IgD-negative memory B cell (primary cell): ENCODE measurements at regions not wholly inside any gene's neighbourhood (a gene's known extent, or its start where the extent isn't known, plus 50 kb on each side); places are given as distances from the start of the nearest gene placed in this dataset.

Experiments
- H3K27ac Mint-ChIP-seq, 3 donors: one replicate each; pipeline ENCODE4 v1.8.0; 2020 to 2022; ENCODE audit warnings: mild to moderate bottlenecking in 3 of 3, mixed read lengths in 3 of 3, moderate library complexity in 1 of 3
- H3K27me3 Mint-ChIP-seq: one replicate; pipeline ENCODE4 v1.8.0; 2021; ENCODE audit warnings: mixed read lengths
- H3K36me3 Mint-ChIP-seq: one replicate; pipeline ENCODE4 v1.8.0; 2020; ENCODE audit warnings: mild to moderate bottlenecking, mixed read lengths
- H3K4me1 Mint-ChIP-seq, 3 donors: one replicate each; pipeline ENCODE4 v1.8.0; 2020 to 2022; ENCODE audit warnings: mixed read lengths in 3 of 3, mild to moderate bottlenecking in 1 of 3
- H3K4me3 Mint-ChIP-seq, 4 donors: one replicate each; pipeline ENCODE4 v1.8.0; 2020 to 2022; ENCODE audit warnings: mild to moderate bottlenecking in 4 of 4, mixed read lengths in 4 of 4, moderate library complexity in 3 of 4
- H3K9me3 Mint-ChIP-seq, 3 donors: one replicate each; pipeline ENCODE4 v1.8.0; 2020 to 2021; ENCODE audit warnings: mixed read lengths in 3 of 3, mild to moderate bottlenecking in 1 of 3

DNA sequence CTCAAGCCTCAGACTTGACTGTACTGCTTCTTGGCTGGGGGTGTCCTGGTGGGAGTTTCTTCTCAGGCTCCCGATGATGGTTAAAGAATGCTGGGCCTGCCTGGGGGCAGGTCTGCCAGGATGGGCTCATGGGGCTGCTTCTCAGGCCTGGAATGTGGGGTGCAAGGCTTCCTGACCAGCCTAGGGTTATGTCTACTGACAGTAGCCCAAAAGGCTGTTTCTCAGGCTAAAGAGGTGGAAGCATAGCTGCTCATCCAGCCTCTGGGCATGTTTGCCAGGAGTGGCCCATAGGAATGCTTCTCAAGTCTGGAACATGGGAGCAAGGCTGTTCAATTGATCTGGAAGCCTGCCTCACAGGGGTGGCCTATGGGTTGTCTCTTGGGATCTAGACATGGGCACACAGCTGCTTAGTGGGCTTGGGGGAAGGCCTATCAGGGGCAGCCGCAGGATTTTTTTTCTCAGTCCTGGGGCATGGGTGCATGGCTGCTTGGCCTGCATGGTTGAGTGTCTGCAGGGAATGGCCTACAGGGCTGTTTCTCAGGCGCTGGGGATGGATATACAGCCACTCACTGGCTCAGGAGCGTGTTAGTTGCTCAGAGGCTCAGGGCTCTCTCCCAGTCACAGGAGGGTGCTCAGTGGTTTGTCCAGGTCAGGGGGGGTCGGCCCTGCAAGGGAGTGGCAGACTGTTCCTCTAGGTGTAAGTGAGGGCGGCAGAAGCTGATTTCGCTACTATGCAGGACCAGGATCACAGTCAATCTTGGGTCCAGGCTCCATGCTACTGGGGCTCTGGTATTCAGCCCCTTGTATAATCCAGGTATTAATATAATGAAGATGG, 617.3 kb upstream of the REG3G start:
- Mint-ChIP-seq H3K4me1 (no peaks in the 10 kb centered on the region), H3K9me3 (peaks cover 4 to 7% (median 6%) of the 10 kb centered on the region in 3 donors), H3K36me3 (peaks cover 2% of the 10 kb centered on the region), H3K27ac (no peak overlapping the region), H3K27me3 (no peaks in the 10 kb centered on the region), H3K4me3 (no peak overlapping the region)

DNA sequence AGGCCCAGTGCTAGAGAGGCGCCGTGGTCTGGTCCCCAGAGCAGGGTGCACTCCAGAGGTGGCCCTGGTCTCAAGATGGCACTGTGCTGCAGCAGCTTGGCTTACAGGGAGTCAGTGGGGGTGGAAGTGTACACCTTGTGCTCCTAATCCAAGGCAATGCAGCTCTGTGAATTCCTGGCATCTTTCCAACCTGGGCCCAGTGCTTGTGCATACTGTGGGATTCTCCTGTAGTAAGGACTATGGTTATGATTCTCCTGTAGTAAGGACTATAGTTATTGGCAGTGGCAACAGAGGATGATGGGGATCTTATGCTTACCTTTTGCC, 616.7 kb upstream of the REG3G start:
- Mint-ChIP-seq H3K9me3 (peaks cover 4 to 7% (median 6%) of the 10 kb centered on the region in 3 donors), H3K27me3 (no peaks in the 10 kb centered on the region), H3K36me3 (peaks cover 2% of the 10 kb centered on the region), H3K4me1 (no peaks in the 10 kb centered on the region), H3K27ac (no peak overlapping the region), H3K4me3 (no peak overlapping the region)

DNA sequence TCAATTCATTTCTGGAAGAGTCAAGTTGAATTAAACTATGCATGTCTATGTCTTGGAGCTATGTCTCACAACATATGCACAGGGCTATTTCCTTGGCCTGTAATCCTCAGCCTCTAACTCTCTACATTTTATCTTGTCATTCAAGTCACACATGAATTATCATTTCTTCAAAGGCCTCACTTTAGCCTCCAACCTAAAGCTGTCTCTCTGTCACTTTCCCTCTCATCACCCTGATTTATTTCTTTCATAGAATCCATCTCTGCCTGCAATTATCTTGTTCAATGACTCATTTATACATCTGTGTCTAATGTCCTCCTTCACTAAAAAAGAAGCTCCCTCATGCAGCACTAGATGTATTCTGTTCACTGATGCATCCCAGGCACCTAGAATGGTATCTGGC, 614.2 kb upstream of the REG3G start:
- H3K27ac Mint-ChIP-seq = peak overlapping the region in 1 of 3 donors; percentile 27
- H3K4me1 Mint-ChIP-seq = no peaks in the 10 kb centered on the region
- H3K4me3 Mint-ChIP-seq = no peak overlapping the region
- no peaks in the 10 kb centered on the region for H3K27me3 Mint-ChIP-seq
- H3K36me3 Mint-ChIP-seq = peaks cover 2% of the 10 kb centered on the region
- peaks cover 4 to 9% (median 6%) of the 10 kb centered on the region in 3 donors for H3K9me3 Mint-ChIP-seq

GRCh38 chr2:78416625-78417300, 608.7 kb upstream of the REG3G start:
- Mint-ChIP-seq H3K36me3 (no peaks in the 10 kb centered on the region), H3K27ac (no peak overlapping the region), H3K27me3 (no peaks in the 10 kb centered on the region), H3K4me1 (no peaks in the 10 kb centered on the region), H3K9me3 (peaks cover 0 to 16% (median 2%) of the 10 kb centered on the region in 3 donors), H3K4me3 (no peak overlapping the region)

DNA sequence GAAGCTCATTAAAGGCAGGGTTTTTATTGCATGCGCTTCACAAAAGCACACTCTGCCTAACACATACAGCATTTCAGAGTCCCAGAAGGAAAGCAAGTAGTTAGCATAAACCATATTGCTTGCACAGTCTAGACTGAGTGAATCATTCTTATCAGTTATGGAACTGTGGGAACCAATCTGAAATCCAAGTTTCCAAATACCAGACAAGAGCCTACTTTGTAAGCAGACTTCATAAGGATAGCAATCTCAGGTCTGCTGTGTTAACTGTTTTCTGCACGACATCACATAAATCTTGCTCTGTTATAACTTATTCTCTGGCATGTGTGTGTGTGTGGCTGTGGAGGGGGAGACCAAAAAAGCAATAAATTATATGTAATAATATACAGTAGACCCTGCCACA, 608.1 kb upstream of the REG3G start:
- Mint-ChIP-seq H3K4me3 (no peak overlapping the region), H3K36me3 (no peaks in the 10 kb centered on the region), H3K27ac (no peak overlapping the region), H3K9me3 (peaks cover 0 to 16% (median 2%) of the 10 kb centered on the region in 3 donors), H3K27me3 (no peaks in the 10 kb centered on the region), H3K4me1 (no peaks in the 10 kb centered on the region)

GRCh38 chr2:78418021-78418420, 607.5 kb upstream of the REG3G start:
- H3K27me3 Mint-ChIP-seq = no peaks in the 10 kb centered on the region
- H3K4me1 Mint-ChIP-seq = no peaks in the 10 kb centered on the region
- no peak overlapping the region for H3K27ac Mint-ChIP-seq
- H3K9me3 Mint-ChIP-seq = peaks cover 0 to 16% (median 2%) of the 10 kb centered on the region in 3 donors
- H3K4me3 Mint-ChIP-seq = no peak overlapping the region
- no peaks in the 10 kb centered on the region for H3K36me3 Mint-ChIP-seq

GRCh38 chr2:78420132-78420531, 605.4 kb upstream of the REG3G start:
- H3K4me1 Mint-ChIP-seq = no peaks in the 10 kb centered on the region
- H3K4me3 Mint-ChIP-seq = no peak overlapping the region
- no peaks in the 10 kb centered on the region for H3K27me3 Mint-ChIP-seq
- no peaks in the 10 kb centered on the region for H3K36me3 Mint-ChIP-seq
- H3K27ac Mint-ChIP-seq = no peak overlapping the region
- peaks cover 0 to 13% (median 2%) of the 10 kb centered on the region in 3 donors for H3K9me3 Mint-ChIP-seq

GRCh38 chr2:78423631-78424030, 601.9 kb upstream of the REG3G start:
- H3K4me1 Mint-ChIP-seq = no peaks in the 10 kb centered on the region
- H3K4me3 Mint-ChIP-seq = no peak overlapping the region
- peaks cover 1 to 6% (median 3%) of the 10 kb centered on the region in 3 donors for H3K9me3 Mint-ChIP-seq
- H3K27me3 Mint-ChIP-seq = no peaks in the 10 kb centered on the region
- H3K27ac Mint-ChIP-seq = no peak overlapping the region
- H3K36me3 Mint-ChIP-seq = no peaks in the 10 kb centered on the region

- H3K4me3 Mint-ChIP-seq = no peak overlapping the region
- H3K27me3 Mint-ChIP-seq = no peaks in the 10 kb centered on the region
- H3K4me1 Mint-ChIP-seq = peaks cover 0 to 1% (median 0%) of the 10 kb centered on the region in 3 donors
- H3K36me3 Mint-ChIP-seq = no peaks in the 10 kb centered on the region
- H3K9me3 Mint-ChIP-seq = peaks cover 1 to 6% (median 3%) of the 10 kb centered on the region in 3 donors
- H3K27ac Mint-ChIP-seq = no peak overlapping the region
These were observed 598.3 kb upstream of the REG3G start for GRCh38 chr2:78427170-78427569.

DNA sequence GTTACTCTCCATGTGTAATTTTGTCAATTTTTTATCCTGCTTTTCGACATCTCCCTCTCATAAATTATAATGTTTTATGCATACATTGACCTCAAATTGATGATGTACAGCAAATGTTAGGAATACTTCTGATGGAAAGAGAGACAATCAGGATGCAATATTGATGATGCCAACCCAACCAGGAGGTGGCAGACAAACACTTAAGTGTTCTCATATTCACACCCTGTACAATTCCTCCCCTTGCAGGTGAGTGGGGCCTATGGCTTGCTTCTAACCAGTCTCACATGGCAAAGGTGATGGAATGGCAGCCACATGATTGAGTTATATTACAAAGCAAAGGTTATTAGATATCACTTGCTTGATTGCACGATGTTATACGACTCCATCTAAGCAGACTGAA, 594.3 kb upstream of the REG3G start:
- Mint-ChIP-seq H3K9me3 (peaks cover 6 to 11% (median 6%) of the 10 kb centered on the region in 3 donors), H3K27ac (no peak overlapping the region), H3K4me1 (peaks cover 0 to 1% (median 0%) of the 10 kb centered on the region in 3 donors), H3K27me3 (no peaks in the 10 kb centered on the region), H3K36me3 (no peaks in the 10 kb centered on the region), H3K4me3 (no peak overlapping the region)

DNA sequence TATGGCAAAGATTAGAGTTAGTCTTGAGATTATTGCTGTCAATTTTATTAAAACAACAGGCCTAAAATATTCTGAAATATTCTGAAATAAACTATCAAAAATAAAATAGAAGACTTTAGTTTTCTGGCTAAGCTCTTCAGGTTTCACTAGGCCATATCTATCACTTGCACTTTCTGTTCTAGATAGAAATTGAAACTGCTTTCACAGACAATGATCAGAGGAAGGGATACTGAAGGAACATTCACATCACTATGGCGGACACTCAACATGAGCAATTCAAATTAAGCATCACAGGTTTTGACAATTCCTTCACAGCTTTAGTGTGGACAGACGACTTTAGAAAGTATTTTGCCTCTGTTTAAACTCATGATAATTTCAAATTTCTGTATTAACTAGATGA, 586.4 kb upstream of the REG3G start:
- H3K27ac Mint-ChIP-seq = no peak overlapping the region
- no peak overlapping the region for H3K4me3 Mint-ChIP-seq
- H3K36me3 Mint-ChIP-seq = no peaks in the 10 kb centered on the region
- H3K27me3 Mint-ChIP-seq = no peaks in the 10 kb centered on the region
- H3K4me1 Mint-ChIP-seq = no peaks in the 10 kb centered on the region
- peaks cover 4 to 11% (median 8%) of the 10 kb centered on the region in 3 donors for H3K9me3 Mint-ChIP-seq

DNA sequence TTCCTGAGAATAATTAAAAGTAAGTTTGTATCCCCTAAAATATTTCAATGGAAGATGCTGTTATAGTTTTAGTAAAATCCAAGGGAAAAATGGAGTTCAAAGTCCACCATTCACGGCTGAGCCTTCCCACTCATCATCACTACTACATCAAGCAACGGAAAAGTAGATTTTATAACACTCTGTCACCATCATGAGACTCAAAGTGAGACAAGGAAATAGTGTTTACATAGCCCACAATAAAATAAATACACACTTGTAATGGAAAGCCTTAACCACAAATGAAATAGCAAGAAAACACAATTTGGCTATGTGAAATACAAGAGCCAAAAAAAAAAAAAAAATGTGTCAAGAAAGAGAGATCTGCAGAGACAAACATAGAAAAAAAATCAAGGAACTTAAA, 569.9 kb upstream of the REG3G start:
- H3K36me3 Mint-ChIP-seq = no peaks in the 10 kb centered on the region
- H3K4me3 Mint-ChIP-seq = no peak overlapping the region
- no peaks in the 10 kb centered on the region for H3K4me1 Mint-ChIP-seq
- H3K27me3 Mint-ChIP-seq = no peaks in the 10 kb centered on the region
- H3K27ac Mint-ChIP-seq = no peak overlapping the region
- peaks cover 2 to 8% (median 3%) of the 10 kb centered on the region in 3 donors for H3K9me3 Mint-ChIP-seq

- H3K27me3 Mint-ChIP-seq = no peaks in the 10 kb centered on the region
- H3K4me3 Mint-ChIP-seq = no peak overlapping the region
- H3K36me3 Mint-ChIP-seq = no peaks in the 10 kb centered on the region
- H3K9me3 Mint-ChIP-seq = peaks cover 2 to 8% (median 8%) of the 10 kb centered on the region in 3 donors
- no peak overlapping the region for H3K27ac Mint-ChIP-seq
- H3K4me1 Mint-ChIP-seq = no peaks in the 10 kb centered on the region
These were observed 568.2 kb upstream of the REG3G start for GRCh38 chr2:78457269-78457668.

- H3K27me3 Mint-ChIP-seq = no peaks in the 10 kb centered on the region
- H3K4me1 Mint-ChIP-seq = no peaks in the 10 kb centered on the region
- H3K27ac Mint-ChIP-seq = no peak overlapping the region
- H3K36me3 Mint-ChIP-seq = no peaks in the 10 kb centered on the region
- no peak overlapping the region for H3K4me3 Mint-ChIP-seq
- H3K9me3 Mint-ChIP-seq = peaks cover 3 to 9% (median 7%) of the 10 kb centered on the region in 3 donors
These were observed 559.8 kb upstream of the REG3G start for GRCh38 chr2:78465707-78466106.

DNA sequence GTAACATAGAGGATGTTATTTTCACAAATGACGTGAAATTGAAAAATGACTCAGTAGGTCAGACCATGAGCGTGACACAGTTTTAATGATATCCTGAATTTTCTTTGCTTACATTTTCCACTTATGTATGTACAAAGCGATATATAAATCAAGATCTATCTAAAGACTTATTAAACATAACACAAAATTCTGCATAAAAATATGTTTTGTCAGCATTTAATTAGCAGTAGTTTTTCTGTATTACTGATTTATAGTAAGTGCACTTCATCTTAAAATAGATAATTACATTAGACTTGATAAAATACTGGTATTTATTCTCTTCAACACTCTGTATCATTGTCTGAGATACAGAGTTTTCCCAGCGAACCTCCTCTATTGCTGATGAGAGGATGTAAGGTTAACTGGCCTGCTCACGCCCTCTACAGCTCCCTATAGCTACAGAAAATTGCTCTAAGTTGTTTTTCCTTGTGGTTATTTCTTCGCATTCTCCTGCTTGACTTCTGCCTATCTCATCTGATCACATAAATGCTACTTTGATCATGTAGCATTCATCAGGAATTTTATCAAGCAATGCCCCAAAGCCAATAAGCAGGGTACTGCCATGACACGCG, 548.8 kb upstream of the REG3G start:
- Mint-ChIP-seq H3K4me1 (no peaks in the 10 kb centered on the region), H3K9me3 (peaks cover 0 to 4% (median under 1%) of the 10 kb centered on the region in 3 donors), H3K27ac (no peak overlapping the region), H3K4me3 (no peak overlapping the region), H3K27me3 (no peaks in the 10 kb centered on the region), H3K36me3 (no peaks in the 10 kb centered on the region)
